Activated T-cell treated with anti-CD3 and anti-CD28 coated beads for 4 hours (primary cell): ENCODE measurements at regions not wholly inside any gene's neighbourhood (a gene's known extent, or its start where the extent isn't known, plus 50 kb on each side); places are given as distances from the start of the nearest gene placed in this dataset.
"Not testable (repeated sequence)": the region's sequence is repeated elsewhere in the genome, so short reads cannot be mapped to it uniquely, and the experiment has no call there.

ENCODE experiments used
- DNase-seq: peaks from one replicate; pipeline ENCODE4 v3.0.0-alpha.2; 2020

GRCh38 chr20:60785785-60786184, 466.3 kb upstream of the CDH4 start:
- no peak for DNase-seq

GRCh38 chr20:60786686-60787217, 465.3 kb upstream of the CDH4 start:
- no peak for DNase-seq

- no peak for DNase-seq
These were observed 464.8 kb upstream of the CDH4 start for GRCh38 chr20:60787276-60787675.

GRCh38 chr20:60788070-60788469, 464.0 kb upstream of the CDH4 start:
- no peak for DNase-seq

GRCh38 chr20:60789399-60789798, 462.7 kb upstream of the CDH4 start:
- no peak for DNase-seq

- DNase-seq, result not testable (repeated sequence)
These were observed 461.7 kb upstream of the CDH4 start for GRCh38 chr20:60790339-60790738.

- DNase-seq, result no peak
These were observed 460.2 kb upstream of the CDH4 start for GRCh38 chr20:60791823-60792222.

GRCh38 chr20:60792941-60793340, 459.1 kb upstream of the CDH4 start:
- DNase-seq, result no peak

- no peak for DNase-seq
These were observed 457.4 kb upstream of the CDH4 start for GRCh38 chr20:60794674-60795073.

- DNase-seq, result no peak
These were observed 456.4 kb upstream of the CDH4 start for GRCh38 chr20:60795651-60796050.

GRCh38 chr20:60800185-60800584, 451.9 kb upstream of the CDH4 start:
- no peak for DNase-seq

- DNase-seq, result no peak
These were observed 449.4 kb upstream of the CDH4 start for GRCh38 chr20:60802676-60803075.

GRCh38 chr20:60803335-60804055, 448.6 kb upstream of the CDH4 start:
- DNase-seq, result no peak

GRCh38 chr20:60804240-60804917, 447.7 kb upstream of the CDH4 start:
- DNase-seq, result no peak

GRCh38 chr20:60804918-60805630, 447.0 kb upstream of the CDH4 start:
- no peak for DNase-seq

- no peak for DNase-seq
These were observed 445.7 kb upstream of the CDH4 start for GRCh38 chr20:60806354-60806753.

- DNase-seq, result no peak
These were observed 445.2 kb upstream of the CDH4 start for GRCh38 chr20:60806824-60807223.

GRCh38 chr20:60808003-60808672, 443.9 kb upstream of the CDH4 start:
- DNase-seq, result no peak

GRCh38 chr20:60808701-60809100, 443.4 kb upstream of the CDH4 start:
- no peak for DNase-seq

- no peak for DNase-seq
These were observed 441.5 kb upstream of the CDH4 start for GRCh38 chr20:60810561-60810960.

GRCh38 chr20:60812561-60812960, 439.5 kb upstream of the CDH4 start:
- DNase-seq, result no peak

- DNase-seq, result no peak
These were observed 439.0 kb upstream of the CDH4 start for GRCh38 chr20:60813066-60813465.

- no peak for DNase-seq
These were observed 436.4 kb upstream of the CDH4 start for GRCh38 chr20:60815656-60816055.
